GM23248 (cell line): ENCODE measurements at regions not wholly inside any gene's neighbourhood (a gene's known extent, or its start where the extent isn't known, plus 50 kb on each side); places are given as distances from the start of the nearest gene placed in this dataset.
"Not testable (repeated sequence)": the region's sequence is repeated elsewhere in the genome, so short reads cannot be mapped to it uniquely, and the experiment has no call there.

Experiments used
- EZH2 ChIP-seq: fragments of 200-600 bp; sonication (generic); IDR thresholded peaks from 2 replicates; pipeline ENCODE4 v1.6.1; 2018; ENCODE audit warnings: antibody characterized with exemption, mild to moderate bottlenecking; ENCODE audit not compliant: insufficient read depth, poor library complexity, severe bottlenecking
- EZH2phosphoT487 ChIP-seq: fragments of 200-600 bp; sonication (generic); IDR thresholded peaks from 2 replicates; pipeline ENCODE4 v1.6.1; 2018; ENCODE audit warnings: antibody characterized with exemption, moderate library complexity, mild to moderate bottlenecking, low read depth; ENCODE audit not compliant: insufficient read depth

DNA sequence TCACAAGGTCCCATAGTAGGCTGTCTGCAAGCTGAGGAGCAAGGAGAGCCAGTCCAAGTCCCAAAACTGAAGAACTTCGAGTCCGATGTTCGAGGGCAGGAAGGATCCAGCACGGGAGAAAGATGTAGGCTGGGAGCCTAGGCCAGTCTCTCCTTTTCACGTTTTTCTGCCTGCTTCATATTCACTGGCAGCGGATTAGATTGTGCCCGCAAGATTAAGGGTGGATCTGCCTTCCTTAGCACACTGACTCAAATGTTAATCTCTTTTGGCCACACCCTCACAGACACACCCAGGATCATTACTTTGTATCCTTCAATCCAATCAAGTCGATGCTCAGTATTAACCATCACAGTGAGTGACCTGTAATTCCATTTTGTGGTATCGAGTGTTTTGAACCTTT, 592.2 kb upstream of the HTR2C start:
- TF ChIP-seq EZH2phosphoT487, EZH2: not testable (repeated sequence)
